ENCODE measurements at regions not wholly inside any gene's neighbourhood (a gene's known extent, or its start where the extent isn't known, plus 50 kb on each side); places are given as distances from the start of the nearest gene placed in this dataset.

DNA sequence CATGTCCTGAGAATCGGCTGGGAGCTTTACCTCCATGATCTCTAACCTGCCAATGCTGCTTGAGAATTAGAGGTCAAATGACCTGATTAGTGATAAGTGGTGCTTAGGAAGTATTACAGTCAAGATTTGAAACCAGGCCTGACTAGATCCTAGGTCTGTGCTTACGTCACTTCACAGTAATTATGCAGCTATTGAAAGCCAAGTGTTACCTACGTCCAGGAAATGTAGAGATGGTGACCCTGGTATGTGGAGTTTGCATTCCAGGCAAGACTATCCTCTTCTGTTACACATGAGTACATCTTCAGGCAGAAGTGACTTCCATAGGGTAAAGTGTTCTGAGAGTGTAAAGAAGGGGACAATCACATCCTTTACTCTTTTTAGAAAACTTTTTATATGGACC, 530.4 kb upstream of the TENM4 start:
- no peak overlapping the region for H3K27ac ChIP-seq
- no peak for TF ChIP-seq ZFX (IDR thresholded peaks at IDR 0.05; ENCODE audit: borderline replicate concordance)
- TF ChIP-seq, protein P1, sequence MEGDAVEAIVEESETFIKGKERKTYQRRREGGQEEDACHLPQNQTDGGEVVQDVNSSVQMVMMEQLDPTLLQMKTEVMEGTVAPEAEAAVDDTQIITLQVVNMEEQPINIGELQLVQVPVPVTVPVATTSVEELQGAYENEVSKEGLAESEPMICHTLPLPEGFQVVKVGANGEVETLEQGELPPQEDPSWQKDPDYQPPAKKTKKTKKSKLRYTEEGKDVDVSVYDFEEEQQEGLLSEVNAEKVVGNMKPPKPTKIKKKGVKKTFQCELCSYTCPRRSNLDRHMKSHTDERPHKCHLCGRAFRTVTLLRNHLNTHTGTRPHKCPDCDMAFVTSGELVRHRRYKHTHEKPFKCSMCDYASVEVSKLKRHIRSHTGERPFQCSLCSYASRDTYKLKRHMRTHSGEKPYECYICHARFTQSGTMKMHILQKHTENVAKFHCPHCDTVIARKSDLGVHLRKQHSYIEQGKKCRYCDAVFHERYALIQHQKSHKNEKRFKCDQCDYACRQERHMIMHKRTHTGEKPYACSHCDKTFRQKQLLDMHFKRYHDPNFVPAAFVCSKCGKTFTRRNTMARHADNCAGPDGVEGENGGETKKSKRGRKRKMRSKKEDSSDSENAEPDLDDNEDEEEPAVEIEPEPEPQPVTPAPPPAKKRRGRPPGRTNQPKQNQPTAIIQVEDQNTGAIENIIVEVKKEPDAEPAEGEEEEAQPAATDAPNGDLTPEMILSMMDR (IDR thresholded peaks at IDR 0.05), result no peak

DNA sequence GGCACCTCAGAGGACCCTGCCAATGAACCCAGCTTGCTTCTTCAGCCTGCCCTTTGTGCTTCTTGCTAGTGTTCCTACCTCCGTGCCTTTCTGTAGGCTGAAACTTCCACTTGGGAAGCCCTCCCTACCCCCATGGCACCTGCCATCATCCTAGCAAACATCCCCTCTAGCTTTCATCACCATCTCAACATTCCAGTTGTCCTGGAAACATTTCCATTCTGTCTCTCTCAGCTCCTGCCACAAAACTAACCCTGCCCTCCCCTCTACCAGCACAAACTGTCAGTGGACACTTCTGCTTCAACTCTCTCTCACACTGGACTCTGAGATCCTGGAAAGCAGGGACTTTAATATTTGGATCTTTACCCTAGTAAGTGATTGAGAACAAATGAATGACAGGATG, 525.8 kb upstream of the TENM4 start:
- H3K27ac ChIP-seq, result no peak overlapping the region
- no peak for TF ChIP-seq ZFX (IDR thresholded peaks at IDR 0.05; ENCODE audit: borderline replicate concordance)
- TF ChIP-seq, protein P1 (IDR thresholded peaks at IDR 0.05), result no peak

DNA sequence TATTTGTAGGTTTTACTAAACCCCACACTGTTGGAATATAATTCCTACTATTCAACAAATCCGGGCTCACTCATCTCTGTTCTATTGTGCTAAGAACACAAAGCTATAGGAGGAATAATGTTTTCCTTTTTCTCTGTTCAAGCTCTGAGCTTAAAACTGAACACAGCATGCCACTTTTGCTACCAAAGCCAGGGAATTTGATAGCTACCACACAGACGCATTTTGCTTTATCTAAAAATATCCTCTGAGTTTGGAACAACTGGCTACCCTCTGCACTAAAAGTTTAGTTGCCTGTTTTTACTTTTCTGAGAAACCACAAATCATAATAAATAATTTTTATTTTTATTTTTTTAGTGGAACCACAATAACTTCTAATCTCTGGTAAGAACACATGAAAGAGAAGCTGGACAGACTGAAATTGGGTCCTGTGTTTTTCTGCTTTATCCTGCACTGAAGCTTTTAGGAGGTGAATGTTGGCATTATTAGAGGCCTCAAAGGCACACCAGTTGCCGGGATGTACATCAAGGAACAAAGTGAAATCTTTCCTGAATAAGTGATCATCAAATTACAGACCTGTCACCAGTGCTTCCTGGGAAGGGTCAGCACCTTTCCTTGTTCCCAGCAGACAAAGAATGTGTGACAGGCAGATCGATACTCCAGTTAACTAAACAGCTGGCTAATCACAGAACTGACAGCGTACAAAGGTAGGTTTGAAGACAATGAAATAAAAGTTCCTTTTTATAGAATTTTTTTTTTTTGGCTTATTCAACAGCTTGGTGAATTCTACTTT, 523.2 kb upstream of the TENM4 start:
- no peak for TF ChIP-seq ZFX (IDR thresholded peaks at IDR 0.05; ENCODE audit: borderline replicate concordance)
- TF ChIP-seq, protein P1 (IDR thresholded peaks at IDR 0.05), result no peak
- no peak overlapping the region for H3K27ac ChIP-seq

DNA sequence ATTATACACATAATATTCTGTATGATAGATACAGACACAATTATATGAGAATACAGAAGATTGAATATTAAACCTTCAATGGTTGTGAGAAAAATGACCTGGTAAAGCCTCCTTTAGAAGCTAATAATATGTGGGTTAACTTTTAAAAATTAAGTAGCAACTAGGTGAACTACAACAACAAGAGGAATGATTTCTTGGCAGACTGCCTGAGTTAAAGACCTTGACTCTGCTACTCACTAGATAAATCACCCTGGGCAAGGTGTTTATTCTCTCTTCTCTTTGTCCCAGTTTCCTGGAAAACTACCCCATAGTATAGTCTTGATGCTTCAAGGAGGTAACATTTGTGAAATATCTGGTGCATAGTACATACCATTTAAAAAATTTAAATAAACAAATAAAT, 519.6 kb upstream of the TENM4 start:
- TF ChIP-seq, protein P1 (IDR thresholded peaks at IDR 0.05), result no peak
- no peak for TF ChIP-seq ZFX (IDR thresholded peaks at IDR 0.05; ENCODE audit: borderline replicate concordance)

DNA sequence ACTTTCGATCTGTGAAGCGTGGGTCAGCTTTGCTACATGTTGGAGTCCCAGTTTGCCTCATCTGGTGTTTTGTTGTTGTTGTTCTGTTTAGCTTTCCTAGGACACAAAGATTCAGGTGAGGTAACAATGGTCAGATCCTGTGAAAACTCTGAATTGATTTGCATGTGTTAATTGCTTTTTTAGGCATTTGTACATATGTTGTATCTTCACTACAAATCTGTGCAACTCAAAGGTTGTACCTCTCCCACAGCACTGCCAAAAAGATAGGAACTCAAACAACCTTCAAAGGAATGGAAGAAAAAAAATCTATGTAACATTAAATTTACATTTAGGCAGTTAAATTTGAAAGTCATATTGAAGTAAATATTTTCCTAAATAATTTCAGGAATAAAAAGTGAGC, 518.5 kb upstream of the TENM4 start:
- no peak overlapping the region for H3K27ac ChIP-seq
- TF ChIP-seq ZFX (IDR thresholded peaks at IDR 0.05; ENCODE audit: borderline replicate concordance), result no peak
- TF ChIP-seq, protein P1 (IDR thresholded peaks at IDR 0.05), result no peak

More for the DNA sequence above, 519.6 kb upstream of the TENM4 start:
- no peak overlapping the region for H3K27ac ChIP-seq

DNA sequence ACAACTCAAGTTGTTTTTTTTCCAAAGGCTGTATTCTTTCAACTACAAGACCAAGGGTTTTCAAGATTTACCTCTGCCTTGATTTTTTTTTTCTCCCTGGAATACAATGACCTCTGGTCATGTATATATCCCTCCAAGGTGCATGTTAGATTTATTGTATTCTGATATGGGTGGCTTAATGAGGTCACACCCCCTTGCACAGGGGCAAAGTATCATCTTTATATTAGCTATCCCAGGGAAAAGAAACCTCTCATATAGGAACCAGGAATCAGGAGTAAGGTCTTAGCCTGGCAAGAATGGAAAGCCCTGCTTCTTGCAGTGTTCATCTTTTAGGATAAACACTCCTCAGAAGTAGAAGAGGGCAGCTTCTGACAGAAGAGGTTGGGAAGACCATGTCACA, 516.9 kb upstream of the TENM4 start:
- TF ChIP-seq, protein P1 (IDR thresholded peaks at IDR 0.05), result no peak
- TF ChIP-seq ZFX (IDR thresholded peaks at IDR 0.05; ENCODE audit: borderline replicate concordance), result no peak
- no peak overlapping the region for H3K27ac ChIP-seq

DNA sequence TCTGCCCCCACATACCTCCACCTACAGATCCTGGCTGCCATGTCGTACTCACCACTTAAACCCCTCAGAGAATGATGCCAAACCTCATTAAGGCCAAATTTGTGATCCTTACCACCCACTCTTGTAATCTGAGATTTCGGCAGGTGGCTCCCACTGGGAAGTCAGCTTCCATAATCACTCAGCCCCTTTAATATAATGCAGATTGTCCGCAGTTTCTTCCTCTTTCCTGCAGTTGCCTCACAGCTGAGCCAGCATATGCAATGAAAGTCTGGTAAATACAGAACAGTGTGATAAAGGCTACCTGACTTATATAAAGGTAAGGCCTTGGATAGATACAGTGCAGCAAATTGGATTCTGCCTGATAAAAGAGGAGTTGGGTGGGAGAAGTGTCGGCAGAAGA, 515.2 kb upstream of the TENM4 start:
- no peak overlapping the region for H3K27ac ChIP-seq
- no peak for TF ChIP-seq ZFX (IDR thresholded peaks at IDR 0.05; ENCODE audit: borderline replicate concordance)
- TF ChIP-seq, protein P1 (IDR thresholded peaks at IDR 0.05), result no peak
